ENCODE measurements at regions not wholly inside any gene's neighbourhood (a gene's known extent, or its start where the extent isn't known, plus 50 kb on each side); places are given as distances from the start of the nearest gene placed in this dataset.
"Not testable (repeated sequence)": the region's sequence is repeated elsewhere in the genome, so short reads cannot be mapped to it uniquely, and the experiment has no call there.

GRCh38 chr9:65459756-65460320, 174.8 kb upstream of the FOXD4L5 start:
- H3K36me3 ChIP-seq: no peaks in the 10 kb centered on the region

GRCh38 chr9:65458992-65459391, 174.0 kb upstream of the FOXD4L5 start:
- H3K9ac ChIP-seq: no peak overlapping the region
- H3K9me3 ChIP-seq: no peaks in the 10 kb centered on the region
- no peak overlapping the region for H3K27ac ChIP-seq
- TF ChIP-seq Cebpa-rat (IDR thresholded peaks at IDR 0.05): no peak
- no peak overlapping the region for H3K4me2 ChIP-seq
- H3K36me3 ChIP-seq: no peaks in the 10 kb centered on the region
- H3K27me3 ChIP-seq: no peaks in the 10 kb centered on the region
- H4K20me1 ChIP-seq: no peaks in the 10 kb centered on the region
- no peak overlapping the region for H3K4me3 ChIP-seq
- no peaks in the 10 kb centered on the region for H3K4me1 ChIP-seq

More at GRCh38 chr9:65459756-65460320, 174.8 kb upstream of the FOXD4L5 start:
- Histone ChIP-seq H3K4me3 (no peak overlapping the region), H3K27me3 (no peaks in the 10 kb centered on the region), H3K4me1 (no peaks in the 10 kb centered on the region), H3K4me2 (no peak overlapping the region), H4K20me1 (no peaks in the 10 kb centered on the region), H3K27ac (no peak overlapping the region), H3K9ac (no peak overlapping the region), H3K9me3 (no peaks in the 10 kb centered on the region)
- TF ChIP-seq Cebpa-rat (IDR thresholded peaks at IDR 0.05): no peak

DNA sequence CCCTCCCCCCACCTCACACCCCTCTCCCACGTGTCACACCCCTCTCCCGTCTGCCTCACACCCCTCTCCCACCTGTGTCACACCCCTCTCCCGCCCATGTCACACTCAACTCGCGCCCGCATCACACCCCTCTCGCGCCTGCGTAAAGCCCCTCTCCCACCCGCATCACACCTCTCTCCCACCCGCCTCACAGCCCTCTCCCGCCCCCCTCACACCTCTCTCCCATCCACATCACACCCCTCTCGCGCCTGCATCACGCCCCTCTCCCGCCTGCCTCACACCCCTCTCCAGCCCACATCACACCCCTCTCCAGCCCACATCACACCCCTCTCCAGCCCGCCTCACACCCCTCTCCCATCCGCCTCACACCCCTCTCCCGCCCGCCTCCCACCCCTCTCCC, 173.5 kb upstream of the FOXD4L5 start:
- H3K9ac ChIP-seq: no peak overlapping the region
- no peak overlapping the region for H3K4me3 ChIP-seq
- no peaks in the 10 kb centered on the region for H3K36me3 ChIP-seq
- TF ChIP-seq Cebpa-rat (IDR thresholded peaks at IDR 0.05): no peak
- H3K27me3 ChIP-seq: no peaks in the 10 kb centered on the region
- no peak overlapping the region for H3K27ac ChIP-seq
- H3K4me1 ChIP-seq: no peaks in the 10 kb centered on the region
- no peaks in the 10 kb centered on the region for H4K20me1 ChIP-seq
- H3K9me3 ChIP-seq: no peaks in the 10 kb centered on the region
- H3K4me2 ChIP-seq: no peak overlapping the region

DNA sequence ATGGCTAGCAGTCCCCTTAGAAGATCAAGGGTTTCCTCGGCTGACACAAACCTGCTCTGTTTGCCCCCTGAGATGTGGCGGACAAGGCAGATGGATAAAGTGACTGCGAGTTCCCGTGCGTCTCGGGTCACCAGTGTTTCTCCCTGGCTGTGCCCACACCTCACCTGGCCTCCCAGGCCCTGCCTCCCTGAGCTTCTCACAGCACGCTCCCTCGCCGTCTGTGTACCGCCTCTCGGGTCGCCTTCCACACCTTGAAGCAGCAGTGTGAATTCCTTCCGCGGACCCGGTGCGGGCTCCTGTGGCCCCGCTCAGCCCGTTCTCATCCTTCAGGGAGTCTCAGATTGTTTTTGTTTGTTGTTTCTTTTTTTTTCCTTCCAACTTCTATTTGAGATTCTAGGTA, 172.0 kb upstream of the FOXD4L5 start:
- not testable (repeated sequence) for H3K36me3 ChIP-seq, H3K27ac ChIP-seq, H4K20me1 ChIP-seq, H3K27me3 ChIP-seq, H3K9ac ChIP-seq, H3K4me3 ChIP-seq, H3K9me3 ChIP-seq, H3K4me1 ChIP-seq, H3K4me2 ChIP-seq

DNA sequence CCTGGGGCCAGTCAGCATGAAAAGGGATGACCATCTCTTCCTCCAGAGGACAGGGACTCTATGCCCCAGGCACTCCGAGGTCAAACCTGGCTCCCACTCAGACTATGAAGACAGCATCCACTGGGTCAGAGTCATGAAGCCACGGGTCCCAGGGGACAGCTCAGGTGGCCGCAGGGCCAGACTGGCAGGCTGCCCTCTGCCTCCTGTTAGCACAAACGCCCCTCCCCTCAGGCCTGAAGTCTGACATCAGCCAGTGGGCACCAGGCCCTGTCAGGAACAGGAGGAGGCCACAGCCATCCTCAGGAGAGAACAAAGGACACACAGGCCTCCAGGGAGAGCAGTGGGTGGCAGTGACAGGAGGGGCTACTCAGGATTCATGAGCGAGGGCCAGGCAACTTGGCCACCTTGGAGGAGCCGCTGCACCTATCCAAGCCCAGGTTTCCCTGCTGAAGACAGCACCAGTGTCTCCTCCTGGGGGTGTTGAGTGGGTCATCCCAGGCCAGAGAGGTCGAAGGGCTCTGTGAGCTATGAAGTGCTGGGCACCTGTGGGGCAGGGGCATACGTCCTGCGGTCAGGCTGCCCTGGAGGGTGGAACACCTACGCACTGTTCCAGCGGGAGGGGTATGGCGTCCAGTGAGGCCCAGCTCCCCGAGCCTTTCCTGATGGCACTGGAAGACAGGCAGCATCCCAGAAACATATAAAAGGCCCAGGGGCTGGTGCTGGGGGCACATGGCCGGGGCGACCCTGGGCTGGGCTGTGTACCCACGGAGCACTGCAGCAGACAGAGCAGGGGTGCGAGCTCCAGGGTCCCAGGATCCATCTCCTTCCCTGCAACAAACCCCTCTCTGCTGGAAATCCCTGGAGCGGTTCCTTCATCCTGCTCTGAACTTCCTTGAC, 171.0 kb upstream of the FOXD4L5 start:
- H3K27ac ChIP-seq, H3K9me3 ChIP-seq, H3K27me3 ChIP-seq, H3K36me3 ChIP-seq, H3K4me3 ChIP-seq, H3K4me2 ChIP-seq, H4K20me1 ChIP-seq, H3K4me1 ChIP-seq, H3K9ac ChIP-seq: not testable (repeated sequence)

DNA sequence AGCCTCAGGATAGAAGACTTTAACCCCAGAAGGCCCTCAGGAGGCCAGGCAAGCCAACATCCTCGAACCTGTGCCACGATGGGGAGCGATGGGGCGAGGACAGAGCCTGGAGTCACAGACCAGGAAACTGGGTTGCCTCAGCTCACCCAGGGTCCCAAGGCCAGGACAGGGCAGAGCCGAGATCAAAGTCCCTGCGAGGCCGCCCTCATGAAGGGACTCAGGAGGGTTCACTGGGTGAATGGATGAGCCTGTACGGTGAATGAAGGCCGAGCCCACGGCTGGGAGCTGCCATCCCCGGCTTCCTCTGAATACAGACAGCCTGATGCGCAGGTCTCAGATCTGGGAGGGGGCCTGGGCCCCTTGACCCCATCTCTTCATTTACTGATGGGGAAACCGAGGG, 170.1 kb upstream of the FOXD4L5 start:
- H3K9ac ChIP-seq, H3K27ac ChIP-seq, H3K4me1 ChIP-seq, H3K27me3 ChIP-seq, H3K4me3 ChIP-seq, H3K36me3 ChIP-seq, H3K9me3 ChIP-seq, H4K20me1 ChIP-seq, H3K4me2 ChIP-seq: not testable (repeated sequence)

GRCh38 chr9:65454666-65455065, 169.7 kb upstream of the FOXD4L5 start:
- H3K9ac ChIP-seq, H3K36me3 ChIP-seq, H3K4me3 ChIP-seq, H3K27me3 ChIP-seq, H3K27ac ChIP-seq, H3K4me2 ChIP-seq, H3K4me1 ChIP-seq, H3K9me3 ChIP-seq, H4K20me1 ChIP-seq: not testable (repeated sequence)

DNA sequence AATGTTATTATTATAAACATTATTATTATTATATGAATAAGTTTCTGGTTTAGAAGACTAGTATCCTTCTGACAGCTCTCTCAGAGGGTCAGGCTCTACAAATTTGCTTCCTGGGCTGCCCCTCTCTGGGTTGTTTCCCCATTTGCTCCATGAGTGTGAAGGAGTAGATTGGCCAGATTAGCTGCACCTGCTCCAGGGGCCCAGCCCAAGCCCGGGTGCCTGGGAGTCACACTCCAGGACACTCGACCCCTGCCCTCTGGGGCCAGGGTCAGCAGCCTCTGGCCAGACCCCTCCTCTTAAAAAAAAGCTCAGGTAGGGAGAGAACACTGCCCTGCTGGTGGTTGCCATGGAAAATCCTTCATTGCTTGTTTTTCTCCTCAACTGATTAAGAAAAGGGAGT, 169.0 kb upstream of the FOXD4L5 start:
- not testable (repeated sequence) for H3K27ac ChIP-seq, H3K27me3 ChIP-seq, H3K9ac ChIP-seq, H4K20me1 ChIP-seq, H3K36me3 ChIP-seq, H3K4me2 ChIP-seq, H3K4me3 ChIP-seq, H3K4me1 ChIP-seq, H3K9me3 ChIP-seq

DNA sequence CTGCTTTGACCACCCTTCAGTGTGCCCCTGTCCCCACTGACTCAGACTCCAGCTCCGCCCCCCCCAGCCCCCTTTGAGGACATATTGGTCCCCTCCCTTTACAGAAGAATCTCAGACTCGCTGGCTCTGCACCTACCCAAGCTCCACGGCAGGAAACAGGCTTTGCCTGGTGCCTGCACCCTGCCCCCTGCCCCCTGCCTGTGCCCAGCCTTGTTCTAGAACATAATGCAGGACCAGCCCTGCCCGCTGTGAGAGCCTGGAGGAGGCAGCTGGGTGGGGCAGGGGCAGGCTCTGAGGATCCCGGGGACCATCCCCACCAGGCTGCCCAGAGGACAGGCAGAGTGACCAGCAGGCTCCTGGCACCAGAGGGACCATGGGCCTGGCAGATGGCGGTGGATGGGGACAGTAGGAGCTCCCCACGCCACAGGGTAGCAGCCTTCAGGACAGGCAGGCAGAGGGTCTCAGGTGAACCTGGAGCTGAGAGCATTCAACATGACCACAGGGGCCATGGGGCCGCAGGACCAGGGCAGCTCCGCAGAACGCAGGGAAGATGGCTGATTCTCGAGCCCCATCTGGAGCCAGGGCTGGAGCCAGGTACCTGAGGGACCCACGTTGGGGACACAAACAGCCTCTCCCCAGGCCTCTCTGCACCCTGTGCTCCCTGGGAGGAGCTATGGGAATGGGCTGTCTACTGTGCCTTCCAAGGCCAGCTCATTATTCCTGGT, 165.0 kb upstream of the FOXD4L5 start:
- H3K27me3 ChIP-seq, H3K36me3 ChIP-seq, H3K9me3 ChIP-seq, H3K9ac ChIP-seq, H3K4me1 ChIP-seq, H4K20me1 ChIP-seq, H3K4me2 ChIP-seq, H3K27ac ChIP-seq, H3K4me3 ChIP-seq: not testable (repeated sequence)

DNA sequence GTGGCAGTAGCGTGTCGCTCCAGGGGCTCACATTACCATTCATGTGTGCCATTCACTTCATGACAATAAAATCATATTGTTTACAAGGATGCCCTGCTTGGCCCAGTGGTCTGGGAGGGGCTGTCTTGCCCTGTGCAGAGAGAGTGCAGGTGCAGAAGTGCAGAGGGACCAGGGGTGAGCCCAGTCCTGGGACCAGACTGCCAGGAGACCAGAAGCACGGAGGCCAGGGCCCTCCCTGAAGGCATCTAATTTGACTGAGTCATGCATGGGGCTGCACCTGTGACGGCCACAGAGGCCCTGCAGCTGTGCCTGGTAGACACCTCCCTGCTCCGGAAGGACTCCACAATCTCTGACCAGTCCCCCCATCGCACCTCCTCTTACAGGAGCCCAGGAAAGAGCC, 164.4 kb upstream of the FOXD4L5 start:
- no peak overlapping the region for H3K9ac ChIP-seq
- H3K4me1 ChIP-seq: no peaks in the 10 kb centered on the region
- H3K9me3 ChIP-seq: no peaks in the 10 kb centered on the region
- no peak overlapping the region for H3K4me3 ChIP-seq
- no peak overlapping the region for H3K27ac ChIP-seq
- H3K36me3 ChIP-seq: no peaks in the 10 kb centered on the region
- no peak for TF ChIP-seq Cebpa-rat (IDR thresholded peaks at IDR 0.05)
- H3K27me3 ChIP-seq: no peaks in the 10 kb centered on the region
- H3K4me2 ChIP-seq: no peak overlapping the region
- H4K20me1 ChIP-seq: no peaks in the 10 kb centered on the region

- not testable (repeated sequence) for H3K27ac ChIP-seq, H3K4me3 ChIP-seq, H3K9me3 ChIP-seq, H3K4me2 ChIP-seq, H3K36me3 ChIP-seq, H4K20me1 ChIP-seq, H3K4me1 ChIP-seq, H3K27me3 ChIP-seq, H3K9ac ChIP-seq
Measured at GRCh38 chr9:65447146-65447545, 162.1 kb upstream of the FOXD4L5 start.

DNA sequence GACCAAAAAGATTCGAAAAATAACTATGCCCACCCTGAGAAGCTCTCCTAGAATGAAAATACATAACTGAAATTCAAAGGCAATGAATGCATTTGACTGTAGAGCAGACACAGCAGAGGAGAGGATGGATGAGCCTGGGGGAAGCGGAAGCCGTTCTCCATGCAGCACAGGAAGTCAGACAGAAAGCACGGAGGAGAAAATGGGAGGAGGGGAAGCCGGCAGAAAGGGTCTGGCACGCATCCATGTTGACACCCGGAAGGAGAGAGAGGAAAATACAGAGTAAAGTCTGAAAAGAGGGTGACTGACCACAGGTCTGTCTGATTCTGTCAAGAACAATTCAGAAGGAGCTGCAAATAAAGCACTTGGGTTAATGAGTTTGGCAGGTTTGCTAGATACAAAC, 161.0 kb upstream of the FOXD4L5 start:
- not testable (repeated sequence) for H3K27me3 ChIP-seq, H3K4me3 ChIP-seq, H3K9me3 ChIP-seq, H3K4me2 ChIP-seq, H3K9ac ChIP-seq, H3K4me1 ChIP-seq, H3K27ac ChIP-seq, H4K20me1 ChIP-seq, H3K36me3 ChIP-seq
